ENCODE measurements at regions not wholly inside any gene's neighbourhood (a gene's known extent, or its start where the extent isn't known, plus 50 kb on each side); places are given as distances from the start of the nearest gene placed in this dataset.
"Not testable (repeated sequence)": the region's sequence is repeated elsewhere in the genome, so short reads cannot be mapped to it uniquely, and the experiment has no call there.

GRCh38 chr10:30756151-30756550 lies 126.6 kb upstream of the LYZL2 start:
- Mint-ChIP-seq H3K27ac (no peak overlapping the region), H3K36me3 (no peaks in the 10 kb centered on the region), H3K4me1 (ENCODE audit: low read depth in 2 of 2) (peaks cover 9 to 10% of the 10 kb centered on the region in 2 donors)

GRCh38 chr10:30755441-30755953 lies 125.9 kb upstream of the LYZL2 start:
- no peaks in the 10 kb centered on the region for H3K9me3 Mint-ChIP-seq
- no peak overlapping the region for H3K27ac Mint-ChIP-seq
- no peak overlapping the region for H3K4me3 Mint-ChIP-seq
- no peak for ATAC-seq
- DNase-seq (ENCODE audit: low spot score): no peak
- no peaks in the 10 kb centered on the region for H3K36me3 Mint-ChIP-seq
- no peaks in the 10 kb centered on the region for H3K27me3 Mint-ChIP-seq
- H3K4me1 Mint-ChIP-seq (ENCODE audit: low read depth in 2 of 2): peaks cover 12 to 17% of the 10 kb centered on the region in 2 donors

More at GRCh38 chr10:30756151-30756550, 126.6 kb upstream of the LYZL2 start:
- DNase-seq (ENCODE audit: low spot score) (no peak), ATAC-seq (no peak)
- no peak overlapping the region for H3K4me3 Mint-ChIP-seq
- no peaks in the 10 kb centered on the region for H3K27me3 Mint-ChIP-seq
- H3K9me3 Mint-ChIP-seq: no peaks in the 10 kb centered on the region

- DNase-seq (ENCODE audit: low spot score): no peak
- Mint-ChIP-seq H3K27ac (no peak overlapping the region), H3K27me3 (no peaks in the 10 kb centered on the region), H3K9me3 (no peaks in the 10 kb centered on the region), H3K4me1 (ENCODE audit: low read depth in 2 of 2) (peaks cover 16 to 38% of the 10 kb centered on the region in 2 donors), H3K4me3 (no peak overlapping the region), H3K36me3 (no peaks in the 10 kb centered on the region)
- no peak for ATAC-seq
Observed at GRCh38 chr10:30752481-30752881, 122.9 kb upstream of the LYZL2 start.

- DNase-seq (ENCODE audit: low spot score) (no peak), ATAC-seq (peak; percentile 69 to 78)
- Mint-ChIP-seq H3K4me3 (peak overlapping the region; percentile 42), H3K36me3 (no peaks in the 10 kb centered on the region), H3K27me3 (no peaks in the 10 kb centered on the region), H3K4me1 (ENCODE audit: low read depth in 2 of 2) (peaks cover 16 to 38% of the 10 kb centered on the region in 2 donors), H3K9me3 (no peaks in the 10 kb centered on the region), H3K27ac (peak overlapping the region in 1 of 2 donors; percentile 29)
Observed at GRCh38 chr10:30751678-30752331, 122.3 kb upstream of the LYZL2 start.

- ATAC-seq: peak in 1 of 2 donors; percentile 39
- DNase-seq (ENCODE audit: low spot score): no peak
- peak overlapping the region; percentile 42 for H3K4me3 Mint-ChIP-seq
- H3K4me1 Mint-ChIP-seq (ENCODE audit: low read depth in 2 of 2): peaks cover 16 to 38% of the 10 kb centered on the region in 2 donors
- peak overlapping the region in 1 of 2 donors; percentile 29 for H3K27ac Mint-ChIP-seq
- H3K9me3 Mint-ChIP-seq: no peaks in the 10 kb centered on the region
- H3K36me3 Mint-ChIP-seq: no peaks in the 10 kb centered on the region
- H3K27me3 Mint-ChIP-seq: no peaks in the 10 kb centered on the region
Observed at GRCh38 chr10:30750971-30751677, 121.6 kb upstream of the LYZL2 start.

- no peak for ATAC-seq
- H3K4me3 Mint-ChIP-seq: no peak overlapping the region
- DNase-seq (ENCODE audit: low spot score): no peak
- H3K36me3 Mint-ChIP-seq: no peaks in the 10 kb centered on the region
- H3K9me3 Mint-ChIP-seq: no peaks in the 10 kb centered on the region
- H3K4me1 Mint-ChIP-seq (ENCODE audit: low read depth in 2 of 2): peaks cover 16 to 38% of the 10 kb centered on the region in 2 donors
- no peaks in the 10 kb centered on the region for H3K27me3 Mint-ChIP-seq
- peak overlapping the region in 1 of 2 donors; percentile 37 for H3K27ac Mint-ChIP-seq
Observed at GRCh38 chr10:30749385-30749784, 119.8 kb upstream of the LYZL2 start.

- Mint-ChIP-seq H3K4me3 (peak overlapping the region; percentile 53), H3K9me3 (no peaks in the 10 kb centered on the region), H3K27ac (peak overlapping the region in 1 of 2 donors; percentile 73), H3K4me1 (ENCODE audit: low read depth in 2 of 2) (peaks cover 16 to 38% of the 10 kb centered on the region in 2 donors), H3K36me3 (no peaks in the 10 kb centered on the region), H3K27me3 (no peaks in the 10 kb centered on the region)
- DNase-seq (ENCODE audit: low spot score): no peak
- ATAC-seq: no peak
Observed at GRCh38 chr10:30748152-30748973, 118.8 kb upstream of the LYZL2 start.

- H3K36me3 Mint-ChIP-seq: no peaks in the 10 kb centered on the region
- H3K27me3 Mint-ChIP-seq: no peaks in the 10 kb centered on the region
- H3K27ac Mint-ChIP-seq: peak overlapping the region in 1 of 2 donors; percentile 73
- no peaks in the 10 kb centered on the region for H3K9me3 Mint-ChIP-seq
- peak overlapping the region; percentile 53 for H3K4me3 Mint-ChIP-seq
- H3K4me1 Mint-ChIP-seq (ENCODE audit: low read depth in 2 of 2): peaks cover 16 to 41% of the 10 kb centered on the region in 2 donors
- DNase-seq (ENCODE audit: low spot score) (no peak), ATAC-seq (peak in 1 of 2 donors; percentile 77)
Observed at GRCh38 chr10:30747633-30748032, 118.1 kb upstream of the LYZL2 start.

GRCh38 chr10:30745953-30746352 lies 116.4 kb upstream of the LYZL2 start:
- Mint-ChIP-seq H3K4me1 (ENCODE audit: low read depth in 2 of 2) (peaks cover 5 to 33% of the 10 kb centered on the region in 2 donors), H3K27ac (no peak overlapping the region), H3K27me3 (no peaks in the 10 kb centered on the region), H3K9me3 (no peaks in the 10 kb centered on the region), H3K4me3 (no peak overlapping the region), H3K36me3 (no peaks in the 10 kb centered on the region)
- ATAC-seq (no peak), DNase-seq (ENCODE audit: low spot score) (no peak)

GRCh38 chr10:30744106-30744505 lies 114.6 kb upstream of the LYZL2 start:
- H3K4me3 Mint-ChIP-seq: no peak overlapping the region
- H3K27ac Mint-ChIP-seq: no peak overlapping the region
- no peak for ATAC-seq
- no peaks in the 10 kb centered on the region for H3K9me3 Mint-ChIP-seq
- no peaks in the 10 kb centered on the region for H3K27me3 Mint-ChIP-seq
- H3K36me3 Mint-ChIP-seq: no peaks in the 10 kb centered on the region
- DNase-seq (ENCODE audit: low spot score): no peak
- peaks cover 0 to 17% of the 10 kb centered on the region in 2 donors for H3K4me1 Mint-ChIP-seq (ENCODE audit: low read depth in 2 of 2)

GRCh38 chr10:30743586-30743985 lies 114.0 kb upstream of the LYZL2 start:
- Mint-ChIP-seq H3K27me3 (no peaks in the 10 kb centered on the region), H3K4me3 (no peak overlapping the region), H3K4me1 (ENCODE audit: low read depth in 2 of 2) (peaks cover 0 to 17% of the 10 kb centered on the region in 2 donors), H3K27ac (no peak overlapping the region), H3K9me3 (no peaks in the 10 kb centered on the region), H3K36me3 (no peaks in the 10 kb centered on the region)
- DNase-seq (ENCODE audit: low spot score) (no peak), ATAC-seq (peak; percentile 28 to 63)

GRCh38 chr10:30742471-30742870 lies 112.9 kb upstream of the LYZL2 start:
- Mint-ChIP-seq H3K27ac (no peak overlapping the region), H3K9me3 (no peaks in the 10 kb centered on the region), H3K36me3 (no peaks in the 10 kb centered on the region), H3K4me1 (ENCODE audit: low read depth in 2 of 2) (peaks cover 0 to 7% of the 10 kb centered on the region in 2 donors), H3K27me3 (no peaks in the 10 kb centered on the region), H3K4me3 (no peak overlapping the region)
- DNase-seq (ENCODE audit: low spot score) (no peak), ATAC-seq (no peak)

GRCh38 chr10:30740774-30741173 lies 111.2 kb upstream of the LYZL2 start:
- ATAC-seq; H3K27ac Mint-ChIP-seq; H3K27me3 Mint-ChIP-seq; H3K36me3 Mint-ChIP-seq; H3K4me3 Mint-ChIP-seq; H3K9me3 Mint-ChIP-seq; DNase-seq (ENCODE audit: low spot score): not testable (repeated sequence)
- peaks cover 0 to 19% of the 10 kb centered on the region in 2 donors for H3K4me1 Mint-ChIP-seq (ENCODE audit: low read depth in 2 of 2)
